ENCODE measurements at regions not wholly inside any gene's neighbourhood (a gene's known extent, or its start where the extent isn't known, plus 50 kb on each side); places are given as distances from the start of the nearest gene placed in this dataset.
"Not testable (repeated sequence)": the region's sequence is repeated elsewhere in the genome, so short reads cannot be mapped to it uniquely, and the experiment has no call there.

DNA sequence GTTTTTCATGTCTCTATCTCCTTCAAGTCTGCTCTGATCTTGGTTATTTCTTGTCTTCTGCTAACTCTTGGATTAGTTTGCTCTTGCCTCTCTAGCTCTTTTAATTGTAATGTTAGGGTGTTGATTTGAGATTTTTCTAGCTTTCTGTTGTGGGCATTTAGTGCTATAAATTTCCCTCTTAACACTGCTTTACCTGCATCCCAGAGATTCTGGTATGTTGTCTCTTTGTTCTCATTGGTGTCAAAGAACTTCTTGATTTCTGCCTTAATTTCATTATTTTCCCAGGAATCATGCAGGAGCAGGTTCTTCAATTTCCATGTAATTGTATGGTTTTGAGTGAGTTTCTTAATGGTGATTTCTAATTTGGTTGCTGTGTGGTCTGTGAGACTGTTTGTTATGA is 128.5 kb upstream of the ZNF267 start:
- DNase-seq: not testable (repeated sequence)

GRCh38 chr16:31745900-31746299 is 127.7 kb upstream of the ZNF267 start:
- no peak for DNase-seq

DNA sequence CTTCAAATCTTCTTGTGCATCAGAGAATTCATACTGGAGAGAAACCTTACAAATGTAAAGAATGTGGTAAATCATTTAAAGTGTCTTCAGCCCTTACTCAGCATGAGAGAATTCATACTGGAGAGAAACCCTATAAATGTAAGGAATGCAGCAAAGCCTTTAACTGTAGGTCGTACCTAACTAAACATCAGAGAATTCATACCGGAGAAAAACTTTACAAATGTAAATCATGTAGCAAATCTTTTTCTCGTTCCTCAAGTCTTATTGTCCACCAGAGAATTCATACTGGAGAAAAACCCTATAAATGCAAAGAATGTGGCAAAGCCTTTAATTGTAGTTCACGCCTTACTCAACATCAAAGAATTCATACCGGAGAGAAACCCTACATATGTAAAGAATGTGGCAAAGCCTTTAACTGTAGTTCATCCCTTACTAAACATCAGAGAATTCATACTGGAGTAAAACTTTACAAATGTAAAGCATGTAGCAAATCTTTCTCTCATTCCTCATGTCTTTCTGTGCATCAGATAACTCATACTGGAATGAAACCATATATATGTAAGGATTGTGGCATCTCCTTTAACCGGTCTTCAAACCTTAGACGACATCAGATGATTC is 118.5 kb upstream of the ZNF267 start:
- no peak for DNase-seq

DNA sequence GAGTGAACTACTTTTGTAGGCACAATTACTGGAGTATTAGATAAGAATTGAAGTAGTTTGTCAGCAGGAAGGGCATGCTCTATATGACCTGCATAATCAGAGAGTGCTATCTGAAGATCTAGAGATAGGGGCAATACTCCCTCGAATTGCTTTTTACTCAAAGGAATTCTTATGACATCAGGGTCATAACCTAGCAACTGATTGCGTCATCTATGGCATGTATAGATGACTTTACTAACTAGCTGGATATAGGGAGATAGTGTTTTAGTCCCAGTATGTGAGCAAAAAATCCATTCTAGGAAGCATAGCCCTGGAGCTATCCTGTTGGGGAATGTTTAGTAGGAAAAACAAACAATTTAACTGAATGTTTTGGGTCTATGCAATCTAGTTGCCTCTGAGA is 109.5 kb upstream of the ZNF267 start:
- DNase-seq: no peak

DNA sequence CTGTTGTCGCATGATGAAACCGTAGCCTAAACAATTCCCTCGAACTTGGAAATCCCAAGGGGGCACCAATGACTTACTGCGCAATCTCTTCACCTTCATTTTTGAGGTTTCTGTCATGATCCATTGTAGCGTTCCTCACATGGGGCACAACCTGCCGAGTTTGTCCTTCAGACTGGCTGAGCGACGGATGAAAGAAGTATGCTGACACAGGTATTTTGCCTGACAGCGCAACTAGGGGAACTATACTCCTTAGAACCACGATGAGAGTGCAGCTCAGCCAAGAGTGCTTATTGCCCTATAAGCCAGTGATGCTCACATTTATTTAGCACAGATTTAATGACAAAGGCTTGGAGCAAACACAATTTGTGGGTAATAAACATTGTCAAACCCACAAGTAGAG is 106.3 kb upstream of the ZNF267 start:
- DNase-seq: no peak

GRCh38 chr16:31780342-31780741 is 93.3 kb upstream of the ZNF267 start:
- DNase-seq: no peak

GRCh38 chr16:31785126-31785525 is 88.5 kb upstream of the ZNF267 start:
- no peak for DNase-seq

- no peak for DNase-seq
These were observed 66.5 kb upstream of the ZNF267 start for GRCh38 chr16:31807086-31807485.

GRCh38 chr16:31810863-31811262 is 62.7 kb upstream of the ZNF267 start:
- DNase-seq: no peak

GRCh38 chr16:31816141-31816540 is 57.5 kb upstream of the ZNF267 start:
- not testable (repeated sequence) for DNase-seq

GRCh38 chr16:31819386-31819785 is 54.2 kb upstream of the ZNF267 start:
- DNase-seq: no peak

DNA sequence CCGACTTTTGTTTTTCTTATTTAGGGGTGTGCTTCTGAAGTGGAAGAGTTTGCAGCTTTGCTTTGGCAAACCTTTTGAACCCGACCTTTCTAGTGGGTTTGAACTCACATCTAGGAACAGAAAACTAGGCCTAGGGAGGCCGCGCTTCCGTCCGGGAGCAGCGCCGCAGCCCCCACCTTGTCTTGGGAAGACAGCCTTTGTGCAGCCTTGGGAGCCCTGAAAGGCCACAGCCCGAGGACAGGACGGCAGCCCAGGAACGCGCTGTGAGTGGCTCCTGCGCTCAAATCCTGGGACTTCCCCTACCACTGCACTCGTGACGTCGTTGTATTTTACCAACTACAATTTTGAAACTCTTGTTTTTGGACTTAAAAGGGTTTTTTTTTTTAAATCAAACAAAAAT is 53.7 kb upstream of the ZNF267 start:
- no peak for DNase-seq

All from muscle of back (tissue), 3 donors.